ENCODE measurements at regions not wholly inside any gene's neighbourhood (a gene's known extent, or its start where the extent isn't known, plus 50 kb on each side); places are given as distances from the start of the nearest gene placed in this dataset.
A peak's percentile ranks its signal among the peaks of the same experiment; 100 is the strongest.

- DNase-seq (ENCODE audit: low spot score) = no peak
Observed at GRCh38 chr7:132672200-132672990, 96.1 kb upstream of the PLXNA4 start.

DNA sequence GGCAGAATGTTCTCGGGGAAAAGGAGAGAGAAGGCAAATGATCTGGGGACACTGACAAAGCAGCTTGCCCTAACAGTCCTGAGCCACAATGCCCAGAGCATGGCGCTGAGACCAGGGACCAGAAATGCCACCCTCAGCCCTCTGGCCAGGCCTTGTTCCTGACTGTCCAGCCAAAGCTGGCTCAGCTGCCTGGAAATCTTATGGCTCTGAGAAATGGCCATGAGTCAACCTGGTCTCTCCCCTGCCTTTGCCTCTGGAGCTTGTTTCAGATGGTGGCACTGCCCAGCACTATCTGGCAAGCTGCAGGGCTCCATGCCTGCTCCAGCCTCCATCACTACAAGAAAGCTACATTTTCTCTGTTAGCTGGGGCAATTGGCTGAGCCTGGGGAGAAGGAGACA is 90.5 kb upstream of the PLXNA4 start:
- DNase-seq (ENCODE audit: low spot score) = no peak

- no peak for DNase-seq (ENCODE audit: low spot score)
Observed at GRCh38 chr7:132666071-132666773, 90.0 kb upstream of the PLXNA4 start.

DNA sequence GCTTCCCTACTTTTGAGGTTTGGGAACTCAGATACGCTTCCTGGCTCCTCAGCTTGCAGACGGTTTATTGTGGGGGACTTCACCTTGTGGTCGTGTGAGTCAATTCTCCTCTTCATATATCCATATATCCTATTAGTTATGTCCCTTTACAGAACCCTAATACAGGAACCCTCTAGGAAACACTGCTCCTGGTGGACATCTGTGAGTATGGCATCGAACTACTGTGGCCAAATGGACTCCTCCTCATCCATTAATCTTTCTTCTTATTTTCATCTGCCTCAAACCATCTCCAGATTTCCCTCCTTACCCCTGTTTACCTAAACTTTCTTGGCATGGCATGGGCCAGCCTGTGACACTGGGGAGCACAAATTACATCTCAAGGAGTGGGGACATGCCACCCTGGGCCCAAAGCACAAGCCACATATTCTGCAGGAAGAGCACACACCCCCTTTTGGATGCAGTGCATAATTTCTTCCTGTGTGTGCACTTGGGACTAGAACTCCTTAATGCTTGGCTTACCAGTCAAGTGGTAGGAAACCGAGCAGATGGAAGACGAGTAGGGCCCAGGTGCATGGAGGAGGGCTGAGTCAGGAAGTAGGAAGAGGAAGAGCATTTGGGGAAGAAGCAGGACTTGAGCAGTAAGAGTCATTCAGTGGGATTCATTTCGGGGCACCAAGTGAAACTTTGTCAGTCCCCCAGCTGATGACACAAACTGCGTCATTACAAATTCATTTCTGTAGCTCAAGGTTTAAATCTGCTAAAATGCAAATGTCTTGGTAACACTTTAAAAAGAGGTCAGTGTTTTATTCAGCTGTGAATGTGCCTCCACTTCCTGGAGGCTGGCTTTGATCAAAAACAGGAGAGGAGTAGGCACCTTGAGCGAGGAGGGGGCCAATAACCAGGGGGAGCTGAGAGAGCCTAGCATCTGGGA is 80.8 kb upstream of the PLXNA4 start:
- DNase-seq (ENCODE audit: low spot score) = peak; percentile 19

DNA sequence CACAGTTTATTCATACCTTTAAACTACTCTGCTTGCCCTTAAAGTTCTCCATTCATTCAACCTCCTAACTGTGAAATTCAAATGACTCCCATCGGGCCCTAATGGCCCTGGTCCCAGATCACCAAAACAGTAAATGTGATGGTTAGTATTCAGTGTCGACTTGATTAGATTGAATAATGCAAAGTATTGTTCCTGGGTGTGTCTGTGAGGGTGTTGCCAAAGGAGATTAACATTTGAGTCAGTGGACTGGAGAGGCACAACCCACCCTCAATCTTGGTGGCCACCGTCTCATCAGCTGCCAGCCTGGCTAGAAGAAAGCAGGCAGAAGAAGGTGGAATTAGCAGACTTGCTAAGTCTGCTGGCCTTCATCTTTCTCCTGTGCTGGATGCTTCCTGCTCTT is 80.1 kb upstream of the PLXNA4 start:
- no peak for DNase-seq (ENCODE audit: low spot score)

GRCh38 chr7:132655131-132655727 is 79.0 kb upstream of the PLXNA4 start:
- DNase-seq (ENCODE audit: low spot score) = peak; percentile 25

GRCh38 chr7:132654150-132654549 is 77.9 kb upstream of the PLXNA4 start:
- DNase-seq (ENCODE audit: low spot score) = no peak

GRCh38 chr7:132653366-132653930 is 77.2 kb upstream of the PLXNA4 start:
- no peak for DNase-seq (ENCODE audit: low spot score)

GRCh38 chr7:132652507-132652906 is 76.2 kb upstream of the PLXNA4 start:
- DNase-seq (ENCODE audit: low spot score) = no peak

DNA sequence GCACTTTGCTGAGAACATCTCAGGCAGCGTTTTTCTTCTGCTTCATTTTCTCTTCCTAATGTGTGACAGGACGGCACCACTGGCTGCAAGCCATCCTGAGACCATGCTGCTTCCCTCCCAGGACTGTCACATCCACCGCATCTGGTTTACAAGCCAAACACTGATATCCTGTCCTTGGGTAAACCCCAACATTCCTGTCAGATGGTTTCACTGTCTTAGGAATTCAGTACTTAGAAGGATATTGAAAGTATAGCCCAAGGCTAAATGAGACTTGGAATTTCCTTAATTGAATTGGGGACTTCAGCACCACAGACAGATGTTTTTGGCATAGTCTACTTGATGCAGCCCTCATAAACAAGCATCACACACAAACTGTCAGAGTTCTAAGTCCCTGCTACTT is 74.2 kb upstream of the PLXNA4 start:
- DNase-seq (ENCODE audit: low spot score) = no peak

DNA sequence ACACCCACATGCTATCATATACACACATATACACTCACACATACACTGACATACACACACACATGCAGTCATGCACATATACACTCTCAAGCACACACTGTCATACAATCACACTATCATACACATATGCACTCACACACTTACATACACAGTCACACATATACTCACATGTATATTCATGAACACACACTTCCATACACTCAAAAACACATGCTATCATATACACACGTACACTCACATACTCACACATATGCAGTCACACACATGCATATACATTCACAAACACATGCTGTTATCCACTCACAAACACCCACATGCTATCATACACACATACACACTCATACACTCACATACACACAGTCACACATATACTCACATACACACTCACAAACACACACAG is 71.0 kb upstream of the PLXNA4 start:
- DNase-seq (ENCODE audit: low spot score) = no peak

DNA sequence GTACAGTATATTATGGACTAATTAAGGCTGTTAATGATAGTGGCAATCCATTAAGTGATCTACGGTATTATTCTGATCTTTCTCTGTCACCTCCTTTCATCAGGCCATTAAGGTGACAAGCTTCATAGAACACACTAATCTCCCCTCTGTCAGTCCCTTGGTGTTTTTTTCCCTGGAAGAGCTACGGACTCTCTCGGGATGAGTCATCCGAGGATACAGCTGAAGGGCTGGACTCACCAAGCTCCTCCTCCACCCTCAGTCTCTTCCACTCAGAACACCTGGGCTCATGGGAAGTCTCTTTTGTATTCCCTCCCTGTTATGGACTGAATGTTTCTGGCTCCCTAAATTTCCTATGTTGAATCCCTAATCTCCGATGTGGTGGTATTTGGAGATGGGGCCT is 69.8 kb upstream of the PLXNA4 start:
- no peak for DNase-seq (ENCODE audit: low spot score)

DNA sequence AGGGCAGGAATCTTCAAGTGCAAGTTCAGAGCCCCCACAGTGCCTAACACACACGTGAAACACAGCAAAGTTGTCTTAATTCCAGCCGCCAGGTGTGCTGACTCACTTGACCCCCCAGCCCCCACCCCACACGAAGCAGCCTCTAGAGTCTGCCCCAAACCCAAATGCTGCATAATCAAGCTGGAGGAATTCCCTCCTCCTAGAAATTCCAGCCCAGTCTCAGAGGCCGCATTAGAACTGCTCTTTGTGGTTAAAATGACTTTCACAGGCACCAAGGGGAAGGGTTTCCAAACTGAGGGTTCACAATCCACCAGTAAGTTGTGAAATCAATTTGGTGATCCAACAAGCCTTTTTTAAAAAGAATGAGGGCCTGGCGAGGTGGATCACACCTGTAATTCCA is 67.0 kb upstream of the PLXNA4 start:
- DNase-seq (ENCODE audit: low spot score) = no peak

- DNase-seq (ENCODE audit: low spot score) = no peak
Observed at GRCh38 chr7:132641238-132641637, 65.0 kb upstream of the PLXNA4 start.

DNA sequence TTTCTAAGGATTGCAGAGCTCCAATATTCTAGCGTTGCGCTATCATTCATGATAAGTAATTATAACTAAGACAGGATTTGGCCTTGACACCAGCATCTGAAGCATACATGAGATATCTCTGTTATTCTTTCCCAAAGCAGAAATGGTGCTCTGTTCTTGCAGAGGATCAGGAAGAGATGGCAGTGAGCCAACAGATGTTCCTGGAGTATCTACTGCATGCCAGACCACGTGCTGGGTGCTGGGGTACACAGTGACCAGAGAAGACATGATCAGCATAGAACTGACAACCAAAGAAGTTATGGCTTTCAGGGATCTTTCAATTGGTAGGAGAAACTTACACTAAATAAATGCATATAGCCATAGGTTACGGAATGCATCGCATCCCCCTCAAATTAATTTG is 63.7 kb upstream of the PLXNA4 start:
- DNase-seq (ENCODE audit: low spot score) = no peak

GRCh38 chr7:132638000-132638399 is 61.7 kb upstream of the PLXNA4 start:
- DNase-seq (ENCODE audit: low spot score) = no peak

GRCh38 chr7:132636581-132636980 is 60.3 kb upstream of the PLXNA4 start:
- DNase-seq (ENCODE audit: low spot score) = no peak

GRCh38 chr7:132635127-132635526 is 58.9 kb upstream of the PLXNA4 start:
- DNase-seq (ENCODE audit: low spot score) = no peak

- DNase-seq (ENCODE audit: low spot score) = no peak
Observed at GRCh38 chr7:132630834-132631233, 54.6 kb upstream of the PLXNA4 start.
